ENCODE measurements at regions not wholly inside any gene's neighbourhood (a gene's known extent, or its start where the extent isn't known, plus 50 kb on each side); places are given as distances from the start of the nearest gene placed in this dataset.

DNA sequence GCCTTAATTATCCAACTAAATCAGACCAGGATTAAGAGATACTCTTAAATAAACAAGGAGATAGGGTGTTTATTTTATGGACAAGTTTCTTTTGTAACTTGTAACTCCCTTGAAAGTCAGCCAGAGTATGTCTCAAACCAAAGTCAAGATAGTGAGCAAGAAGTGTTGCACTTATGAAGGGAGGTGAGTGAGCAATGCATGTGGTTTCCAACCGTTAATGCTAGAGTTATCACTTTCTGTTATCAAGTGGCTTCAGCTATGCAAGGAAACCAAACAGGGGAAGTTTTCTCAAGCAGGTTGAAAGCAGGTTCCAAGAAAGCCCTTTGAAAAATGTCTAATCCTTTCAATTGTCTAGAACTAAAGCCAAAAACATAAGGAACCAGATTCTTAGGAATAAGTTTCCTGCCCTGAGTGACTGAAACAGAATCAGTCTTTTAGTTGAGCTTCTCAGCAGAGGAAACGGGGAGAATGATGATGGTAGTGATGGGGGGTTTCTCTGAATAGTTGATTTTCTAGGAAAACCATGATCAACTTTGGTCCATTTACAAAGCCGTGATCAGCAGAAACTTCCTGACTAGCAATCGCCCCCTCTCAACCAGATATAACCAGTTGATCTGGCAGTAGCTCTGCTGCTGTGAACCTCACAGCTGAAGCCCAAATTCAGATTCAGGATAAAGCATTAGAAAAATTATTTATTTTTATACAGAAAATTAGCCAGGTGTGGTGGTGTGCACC is 128.4 kb downstream of the DAD1 start:
- peak in 2 of 3 donors; percentile 76 to 89 for DNase-seq (ENCODE audit: low read depth in 2 of 3, low spot score in 2 of 3)

DNA sequence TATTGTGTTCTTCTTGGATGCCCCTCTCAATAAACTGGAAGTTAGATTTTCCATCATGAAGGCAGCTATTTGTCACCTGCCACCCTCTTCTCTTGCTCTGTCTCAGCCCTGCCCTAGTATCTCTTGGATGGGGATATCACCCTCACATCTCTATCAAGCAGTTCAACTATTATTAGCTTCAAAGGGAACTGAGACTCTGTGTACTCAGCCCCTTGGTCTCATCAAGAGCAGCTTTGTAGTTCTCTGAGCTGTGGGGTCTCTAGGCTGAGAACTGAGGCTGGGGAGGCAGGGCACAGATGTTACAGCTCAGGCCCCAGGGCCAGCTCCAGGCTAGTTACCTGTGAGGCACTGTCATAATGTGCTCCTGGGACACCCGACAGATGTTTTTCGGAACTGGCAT is 130.3 kb downstream of the DAD1 start:
- no peak for DNase-seq (ENCODE audit: low read depth in 2 of 3, low spot score in 2 of 3)

GRCh38 chr14:22456998-22457594 is 131.9 kb downstream of the DAD1 start:
- DNase-seq (ENCODE audit: low read depth in 2 of 3, low spot score in 2 of 3): peak in 1 of 3 donors; percentile 23

DNA sequence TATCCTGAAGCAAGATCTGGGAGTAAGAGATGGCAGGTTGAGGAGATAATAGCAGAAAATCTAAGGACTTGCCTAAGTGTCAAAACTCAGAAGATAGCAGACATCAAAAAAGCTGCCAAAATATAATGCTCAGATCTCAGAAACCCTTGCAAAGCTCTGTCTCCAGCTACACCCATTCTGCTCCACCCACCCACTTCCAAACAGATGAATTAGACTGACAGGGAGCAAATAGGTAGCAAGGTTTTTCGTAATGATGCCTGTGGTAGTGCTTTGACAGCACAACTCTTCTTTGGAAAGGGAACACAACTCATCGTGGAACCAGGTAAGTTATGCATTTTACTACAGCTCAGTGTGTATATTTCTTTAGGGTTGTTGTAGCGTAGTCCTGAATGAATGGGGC is 132.6 kb downstream of the DAD1 start:
- DNase-seq (ENCODE audit: low read depth in 2 of 3, low spot score in 2 of 3): no peak

GRCh38 chr14:22452330-22452729 is 136.7 kb downstream of the DAD1 start:
- DNase-seq (ENCODE audit: low read depth in 2 of 3, low spot score in 2 of 3): no peak

DNA sequence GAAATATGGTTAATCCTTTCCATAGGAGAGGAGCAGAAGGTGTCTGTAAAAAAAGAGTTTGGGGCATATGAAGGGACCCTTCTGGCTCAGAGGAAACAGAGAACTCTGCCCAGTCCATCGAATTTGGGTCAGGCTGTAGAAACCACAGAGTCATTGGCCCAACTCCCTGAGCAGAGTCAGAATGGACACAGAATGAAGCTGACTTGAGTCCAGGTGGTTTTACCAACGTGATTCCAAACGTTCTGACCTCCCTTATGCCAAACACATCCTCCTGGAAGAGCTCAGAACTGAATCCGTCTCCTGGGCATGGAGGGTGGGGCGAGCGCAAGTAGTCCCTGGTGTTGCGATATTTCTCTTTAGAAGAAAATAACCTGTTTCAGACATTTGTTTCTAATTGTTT is 138.8 kb downstream of the DAD1 start:
- no peak for DNase-seq (ENCODE audit: low read depth in 2 of 3, low spot score in 2 of 3)

DNA sequence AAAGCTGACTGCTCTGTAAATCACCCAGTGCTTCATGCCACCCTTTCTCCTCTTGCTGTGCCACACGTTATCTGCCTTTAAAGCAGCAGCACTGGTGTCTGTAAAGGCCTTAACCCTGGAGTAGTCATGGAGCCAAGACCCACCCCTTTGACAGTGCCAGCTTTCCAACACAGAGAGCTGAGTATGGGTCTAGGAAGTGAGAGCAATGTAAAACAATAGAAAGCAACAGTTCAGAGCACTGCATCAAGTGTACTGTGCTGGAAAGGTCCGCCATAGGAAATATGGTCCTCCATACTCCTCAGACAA is 139.5 kb downstream of the DAD1 start:
- DNase-seq (ENCODE audit: low read depth in 2 of 3, low spot score in 2 of 3): no peak

GRCh38 chr14:22448905-22449599 is 140.0 kb downstream of the DAD1 start:
- no peak for DNase-seq (ENCODE audit: low read depth in 2 of 3, low spot score in 2 of 3)

- DNase-seq (ENCODE audit: low read depth in 2 of 3, low spot score in 2 of 3): peak in 2 of 3 donors; percentile 59 to 83
These were observed 140.8 kb downstream of the DAD1 start for GRCh38 chr14:22448035-22448904.

DNA sequence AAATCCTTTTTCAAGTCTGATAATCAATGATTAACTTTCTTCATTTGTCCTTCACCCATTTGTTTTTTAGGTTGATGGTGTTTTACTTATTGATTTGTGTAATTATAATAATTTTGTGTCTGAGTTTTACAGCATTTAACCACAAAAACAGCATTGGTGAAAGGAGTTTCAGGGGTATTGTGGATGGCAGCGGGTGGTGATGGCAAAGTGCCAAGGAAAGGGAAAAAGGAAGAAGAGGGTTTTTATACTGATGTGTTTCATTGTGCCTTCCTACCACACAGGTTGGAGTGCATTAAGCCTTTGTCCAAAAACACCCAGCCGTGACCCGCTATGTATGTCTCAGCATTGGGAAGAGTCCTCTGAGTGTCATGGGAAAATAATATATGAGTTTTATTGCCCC is 150.3 kb downstream of the DAD1 start:
- peak in 2 of 3 donors; percentile 33 to 59 for DNase-seq (ENCODE audit: low read depth in 2 of 3, low spot score in 2 of 3)

DNA sequence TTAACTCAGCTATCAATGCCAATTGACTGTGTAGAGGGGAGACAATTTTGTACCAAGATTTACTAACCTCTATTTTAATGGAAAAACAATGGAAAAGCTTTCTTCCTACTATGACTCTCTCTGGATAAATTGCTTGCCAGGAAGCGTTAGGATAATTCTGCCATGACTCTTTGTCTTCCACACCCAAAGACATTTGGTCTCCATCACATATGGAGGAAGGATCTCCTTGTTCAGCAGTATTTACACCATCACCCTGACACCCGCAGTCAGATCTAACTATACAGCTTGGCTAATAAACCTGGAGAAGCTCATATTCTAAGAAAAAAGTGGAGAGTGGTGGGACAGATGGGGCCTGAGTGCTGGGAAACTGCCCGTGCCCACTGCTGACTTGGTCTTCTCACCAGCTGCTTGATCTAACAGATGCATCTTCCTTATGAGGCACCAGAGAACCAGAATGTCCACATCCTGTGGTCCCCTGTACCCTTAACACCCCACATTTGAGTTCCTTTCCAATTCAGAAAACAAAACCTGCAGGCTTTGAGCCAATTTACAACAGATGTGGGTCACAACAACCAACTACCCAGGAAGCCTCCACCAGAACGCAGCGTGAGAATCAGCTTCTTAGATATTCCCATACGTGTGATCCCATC is 154.0 kb downstream of the DAD1 start:
- DNase-seq (ENCODE audit: low read depth in 2 of 3, low spot score in 2 of 3): peak in 1 of 3 donors; percentile 79

DNA sequence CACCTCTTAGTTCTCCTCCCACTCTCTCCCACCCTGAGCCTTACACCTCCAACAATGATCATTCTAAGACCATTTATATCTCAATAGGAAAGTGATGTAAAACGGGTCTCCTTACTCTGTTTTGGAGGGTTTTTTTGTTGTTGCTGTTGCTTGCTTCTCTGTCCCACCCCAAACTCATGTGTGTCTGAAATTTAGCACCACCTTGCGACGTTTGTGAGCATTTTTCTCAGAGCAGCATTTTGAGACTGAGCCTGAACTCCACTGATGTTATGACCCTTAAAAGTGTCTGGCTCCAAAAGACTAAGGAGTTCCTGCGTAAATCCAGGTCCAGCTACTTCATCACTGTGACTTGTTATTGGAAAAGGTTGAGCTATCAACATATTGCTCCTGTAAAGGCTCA is 155.0 kb downstream of the DAD1 start:
- no peak for DNase-seq (ENCODE audit: low read depth in 2 of 3, low spot score in 2 of 3)

GRCh38 chr14:22433069-22433468 is 156.0 kb downstream of the DAD1 start:
- DNase-seq (ENCODE audit: low read depth in 2 of 3, low spot score in 2 of 3): no peak

DNA sequence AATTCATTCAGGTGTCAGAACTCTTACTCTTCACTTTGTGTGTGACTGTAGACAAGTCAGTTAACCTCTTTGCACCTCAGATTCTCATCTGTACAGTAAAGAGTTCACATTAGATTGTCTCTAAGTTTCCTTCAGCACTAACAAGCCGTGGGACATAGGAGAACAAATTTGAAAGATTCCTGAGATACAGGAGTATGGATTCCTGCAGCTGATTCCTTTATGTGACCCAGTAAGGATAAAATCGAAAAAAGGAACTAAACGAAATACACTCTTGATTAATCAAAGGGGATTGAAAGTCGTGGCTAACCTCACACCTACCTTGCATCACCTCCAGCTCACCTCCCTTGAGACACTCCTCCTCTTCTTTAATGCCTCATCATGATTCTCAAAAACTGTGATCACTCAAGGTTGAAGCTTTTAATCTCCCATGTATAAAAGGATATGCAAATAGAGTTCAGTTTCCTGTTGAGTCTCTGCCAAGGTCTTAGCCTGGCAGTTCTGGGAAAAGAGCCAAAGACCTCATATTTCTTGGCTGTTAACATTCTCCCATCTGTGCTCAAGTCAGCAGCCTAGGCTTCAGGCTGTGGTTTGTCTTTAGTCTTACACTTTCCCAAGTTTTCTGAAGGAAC is 156.6 kb downstream of the DAD1 start:
- peak in 2 of 3 donors; percentile 83 to 91 for DNase-seq (ENCODE audit: low read depth in 2 of 3, low spot score in 2 of 3)

- no peak for DNase-seq (ENCODE audit: low read depth in 2 of 3, low spot score in 2 of 3)
These were observed 159.3 kb downstream of the DAD1 start for GRCh38 chr14:22429546-22430294.

GRCh38 chr14:22428700-22429291 is 160.2 kb downstream of the DAD1 start:
- peak in 1 of 3 donors; percentile 11 for DNase-seq (ENCODE audit: low read depth in 2 of 3, low spot score in 2 of 3)

DNA sequence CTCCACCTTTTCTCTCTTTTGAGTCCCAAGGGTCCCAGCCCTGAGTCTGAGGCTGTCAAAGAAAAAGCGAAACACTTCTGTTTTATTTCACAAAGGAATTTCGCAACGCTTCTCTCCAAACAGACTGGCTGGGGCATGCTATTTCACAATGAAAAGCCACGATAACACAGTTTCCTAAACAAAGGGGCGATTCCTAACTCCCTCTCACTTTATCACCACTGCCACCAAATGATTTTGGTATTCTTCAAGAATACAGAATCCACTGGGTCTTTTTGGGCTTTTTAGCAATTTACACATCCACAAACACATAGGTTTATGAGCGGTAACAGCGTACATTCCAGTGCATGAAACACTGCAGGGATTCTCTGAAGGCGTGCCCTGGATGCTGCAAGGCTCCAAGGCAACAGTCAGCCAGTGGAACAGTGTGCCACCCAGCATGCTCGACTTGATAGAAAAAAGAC is 161.2 kb downstream of the DAD1 start:
- peak in 2 of 3 donors; percentile 29 to 51 for DNase-seq (ENCODE audit: low read depth in 2 of 3, low spot score in 2 of 3)

GRCh38 chr14:22426711-22427110 is 162.3 kb downstream of the DAD1 start:
- no peak for DNase-seq (ENCODE audit: low read depth in 2 of 3, low spot score in 2 of 3)

DNA sequence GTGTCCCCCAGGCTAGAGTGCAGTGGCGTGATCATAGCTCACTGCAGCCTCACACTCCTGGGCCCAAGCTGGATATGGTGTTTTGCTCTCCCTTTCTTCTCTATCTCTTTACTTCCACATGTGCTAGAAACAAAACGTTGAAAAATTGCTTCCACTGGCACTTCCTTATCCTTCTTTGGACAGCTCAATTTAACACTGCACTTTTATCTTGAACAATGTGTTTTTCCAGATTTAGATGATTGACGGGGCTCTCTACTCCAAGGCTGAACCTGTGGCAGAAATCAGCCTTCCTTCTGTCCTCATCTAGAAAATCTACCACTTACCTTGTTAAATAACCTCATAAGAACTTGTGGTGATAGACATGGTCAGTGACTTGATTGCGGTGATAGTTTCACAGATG is 165.1 kb downstream of the DAD1 start:
- DNase-seq (ENCODE audit: low read depth in 2 of 3, low spot score in 2 of 3): no peak

Data from hematopoietic multipotent progenitor cell (in vitro differentiated cells).